OCI-LY3 (cell line): ENCODE measurements at regions not wholly inside any gene's neighbourhood (a gene's known extent, or its start where the extent isn't known, plus 50 kb on each side); places are given as distances from the start of the nearest gene placed in this dataset.

Source experiments
- H2AFZ ChIP-seq: fragments of 200-600, 300-600 bp; shearing (Covaris generic); 2 replicates; pipeline ENCODE4 v1.6.0; 2014; ENCODE audit warnings: antibody characterized with exemption, low read depth, low read length
- H3K27ac ChIP-seq: fragments of 200-600, 300-600 bp; sonication (generic); 2 replicates; pipeline ENCODE4 v1.5.1; 2014; ENCODE audit warnings: mild to moderate bottlenecking, low read length, moderate library complexity, mixed read lengths
- H3K27me3 ChIP-seq: fragments of 200-600, 300-600 bp; sonication (generic); 2 replicates; pipeline ENCODE4 v1.6.1; 2014; ENCODE audit warnings: low read depth, low read length, mixed read lengths
- H3K36me3 ChIP-seq: fragments of 200-600, 300-600 bp; sonication (generic); replicated peaks from 2 replicates; pipeline ENCODE3; 2014; ENCODE audit warnings: low read depth, low read length, mixed read lengths
- H3K4me1 ChIP-seq: fragments of 300-600, 200-600 bp; sonication (generic); 2 replicates; pipeline ENCODE4 v1.6.1; 2014; ENCODE audit warnings: low read length, mixed read lengths
- H3K4me2 ChIP-seq: fragments of 200-600, 300-600 bp; sonication (generic); 2 replicates; pipeline ENCODE4 v1.6.1; 2014; ENCODE audit warnings: low read length, mixed read lengths
- H3K4me3 ChIP-seq: fragments of 300-600, 200-600 bp; sonication (generic); 2 replicates; pipeline ENCODE4 v1.5.1; 2014; ENCODE audit warnings: antibody characterized with exemption, mild to moderate bottlenecking, low read length, moderate library complexity
- H3K79me2 ChIP-seq: fragments of 300-600, 200-600 bp; shearing (Covaris generic); 2 replicates; pipeline ENCODE4 v1.6.1; 2014; ENCODE audit warnings: mild to moderate bottlenecking, low read length, mixed read lengths
- H3K9ac ChIP-seq: fragments of 300-600, 200-600 bp; shearing (Covaris generic); 2 replicates; pipeline ENCODE4 v1.6.0; 2014; ENCODE audit warnings: mild to moderate bottlenecking, low read length, moderate library complexity
- H3K9me3 ChIP-seq: fragments of 200-600, 300-600 bp; shearing (Covaris generic); 2 replicates; pipeline ENCODE4 v1.6.1; 2014; ENCODE audit warnings: low read length, mixed read lengths; ENCODE audit not compliant: insufficient read depth
- H4K20me1 ChIP-seq: fragments of 200-600, 300-600 bp; sonication (generic); 2 replicates; pipeline ENCODE4 v1.6.1; 2016; ENCODE audit warnings: low read length, mixed read lengths; ENCODE audit not compliant: insufficient read depth
- CTCF ChIP-seq: fragments of 200-600, 300-600 bp; sonication (generic); IDR thresholded peaks from 2 replicates; pipeline ENCODE4 v1.5.1; 2014; ENCODE audit warnings: antibody characterized with exemption, low read length, low read depth
- EZH2phosphoT487 ChIP-seq: fragments of 200-600 bp; shearing (Covaris generic); IDR thresholded peaks from 2 replicates; pipeline ENCODE4 v1.6.1; 2018; ENCODE audit warnings: antibody characterized with exemption, mixed run types, low read depth

DNA sequence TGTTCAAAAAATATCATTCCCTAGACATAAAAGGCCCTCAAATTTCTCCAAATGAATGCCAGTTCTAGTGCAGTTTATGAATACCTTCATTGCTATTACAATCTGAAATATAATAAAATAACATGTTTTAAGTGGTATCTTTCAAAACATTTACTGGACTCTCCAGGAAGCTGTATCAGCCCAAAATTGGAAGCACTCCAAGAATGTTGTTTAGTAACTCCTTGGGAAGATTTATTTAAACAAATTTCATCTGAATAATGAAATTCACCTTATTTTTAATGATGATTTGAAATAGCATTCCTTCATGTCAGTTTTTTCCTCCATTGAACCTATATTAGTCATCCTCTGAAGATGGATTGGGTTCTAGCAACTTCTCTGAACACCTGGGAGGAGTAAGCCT lies 217.2 kb upstream of the PCDH18 start:
- H3K4me3 ChIP-seq: no peak overlapping the region
- H3K36me3 ChIP-seq: no peaks in the 10 kb centered on the region
- TF ChIP-seq EZH2phosphoT487: no peak
- no peak for TF ChIP-seq CTCF
- H3K9ac ChIP-seq: no peak overlapping the region
- no peak overlapping the region for H2AFZ ChIP-seq
- peaks cover 3% of the 10 kb centered on the region; the same call in 1 of the 2 replicates for H3K9me3 ChIP-seq
- no peaks in the 10 kb centered on the region for H3K27me3 ChIP-seq
- H3K4me2 ChIP-seq: no peak overlapping the region
- no peaks in the 10 kb centered on the region for H4K20me1 ChIP-seq
- H3K27ac ChIP-seq: no peak overlapping the region
- H3K79me2 ChIP-seq: no peaks in the 10 kb centered on the region
- H3K4me1 ChIP-seq: no peaks in the 10 kb centered on the region

DNA sequence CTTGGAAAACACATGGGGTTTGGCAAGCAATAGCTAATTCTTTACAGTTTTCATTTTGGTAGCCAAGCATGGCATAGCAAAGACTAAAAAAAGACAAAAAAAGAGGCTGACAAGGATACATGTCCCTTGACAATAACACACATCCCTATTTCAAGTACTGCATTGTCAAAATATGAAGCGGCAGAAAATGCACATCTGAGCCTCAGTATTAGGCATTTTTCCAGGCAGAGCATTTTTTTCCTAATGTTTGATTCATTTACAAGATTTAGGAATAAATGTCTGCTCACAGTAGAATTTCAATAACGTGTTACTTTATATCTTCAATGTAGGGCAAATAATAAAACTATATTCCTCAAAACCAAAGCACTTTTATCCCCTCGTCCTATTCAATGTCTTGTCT lies 216.3 kb upstream of the PCDH18 start:
- H3K4me1 ChIP-seq: no peaks in the 10 kb centered on the region
- TF ChIP-seq EZH2phosphoT487: no peak
- no peak for TF ChIP-seq CTCF
- H3K36me3 ChIP-seq: no peaks in the 10 kb centered on the region
- H3K27ac ChIP-seq: no peak overlapping the region
- no peak overlapping the region for H3K4me3 ChIP-seq
- no peak overlapping the region for H3K9ac ChIP-seq
- no peaks in the 10 kb centered on the region for H4K20me1 ChIP-seq
- H3K4me2 ChIP-seq: no peak overlapping the region
- no peaks in the 10 kb centered on the region for H3K27me3 ChIP-seq
- peaks cover 3% of the 10 kb centered on the region; the same call in 1 of the 2 replicates for H3K9me3 ChIP-seq
- no peaks in the 10 kb centered on the region for H3K79me2 ChIP-seq
- no peak overlapping the region for H2AFZ ChIP-seq

- H2AFZ ChIP-seq: no peak overlapping the region; the same call in 1 of the 2 replicates
- no peak overlapping the region for H3K9ac ChIP-seq
- no peaks in the 10 kb centered on the region for H3K9me3 ChIP-seq
- no peaks in the 10 kb centered on the region for H3K27me3 ChIP-seq
- H3K4me3 ChIP-seq: no peak overlapping the region
- H3K4me2 ChIP-seq: no peak overlapping the region
- no peak overlapping the region for H3K27ac ChIP-seq
- no peaks in the 10 kb centered on the region for H3K36me3 ChIP-seq
- H4K20me1 ChIP-seq: no peaks in the 10 kb centered on the region
- no peaks in the 10 kb centered on the region for H3K79me2 ChIP-seq
- no peak for TF ChIP-seq CTCF
- TF ChIP-seq EZH2phosphoT487: no peak
- no peaks in the 10 kb centered on the region for H3K4me1 ChIP-seq
Measured at GRCh38 chr4:137740141-137740540, 207.8 kb upstream of the PCDH18 start.

- Histone ChIP-seq H3K9me3 (no peaks in the 10 kb centered on the region), H3K27me3 (no peaks in the 10 kb centered on the region), H3K79me2 (no peaks in the 10 kb centered on the region), H3K4me1 (no peaks in the 10 kb centered on the region), H3K4me2 (no peak overlapping the region), H4K20me1 (no peaks in the 10 kb centered on the region), H3K27ac (no peak overlapping the region), H3K4me3 (no peak overlapping the region), H2AFZ (no peak overlapping the region), H3K9ac (no peak overlapping the region), H3K36me3 (no peaks in the 10 kb centered on the region)
- no peak for TF ChIP-seq EZH2phosphoT487
- no peak for TF ChIP-seq CTCF
Measured at GRCh38 chr4:137739391-137739790, 207.1 kb upstream of the PCDH18 start.
